ENCODE measurements at regions not wholly inside any gene's neighbourhood (a gene's known extent, or its start where the extent isn't known, plus 50 kb on each side); places are given as distances from the start of the nearest gene placed in this dataset.
"Not testable (repeated sequence)": the region's sequence is repeated elsewhere in the genome, so short reads cannot be mapped to it uniquely, and the experiment has no call there.

DNA sequence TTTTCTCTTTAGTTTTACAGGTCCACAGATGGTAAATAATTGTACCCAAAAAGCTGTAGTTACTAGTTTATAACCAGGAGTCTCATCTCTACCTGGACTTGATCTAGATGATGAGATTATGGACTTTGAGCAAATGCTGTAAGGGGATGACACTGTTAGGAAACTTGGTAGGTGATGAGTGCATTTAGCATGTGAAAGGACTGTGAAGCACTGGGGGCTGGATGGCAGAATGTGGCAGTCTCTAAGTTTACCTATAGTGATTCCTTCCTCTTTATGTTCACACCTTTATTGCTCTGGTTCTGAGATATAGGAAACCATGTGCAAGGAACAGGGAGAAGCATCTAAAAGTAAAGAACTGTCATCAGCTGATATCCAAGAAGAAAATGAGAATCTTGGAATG is 230.7 kb upstream of the CHORDC1 start:
- DNase-seq = no peak

DNA sequence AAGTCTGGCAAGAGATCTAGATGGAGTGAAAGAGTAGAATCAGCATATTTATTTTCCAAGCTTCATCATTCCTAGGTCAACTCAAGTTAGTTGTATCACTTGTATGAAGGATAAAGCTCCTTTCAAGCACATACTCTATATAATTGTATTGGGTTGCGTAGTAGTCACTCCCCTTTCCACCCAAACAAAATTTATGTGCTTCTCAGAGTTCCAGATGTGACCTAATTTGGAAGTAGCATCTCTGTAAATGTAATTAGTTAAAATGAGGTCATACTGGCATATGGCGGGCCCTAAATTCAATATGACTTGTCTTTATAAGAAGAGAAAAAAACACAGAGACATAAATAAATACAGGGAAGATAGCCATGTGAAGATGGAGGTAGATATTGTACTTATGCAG is 226.8 kb upstream of the CHORDC1 start:
- no peak for DNase-seq

DNA sequence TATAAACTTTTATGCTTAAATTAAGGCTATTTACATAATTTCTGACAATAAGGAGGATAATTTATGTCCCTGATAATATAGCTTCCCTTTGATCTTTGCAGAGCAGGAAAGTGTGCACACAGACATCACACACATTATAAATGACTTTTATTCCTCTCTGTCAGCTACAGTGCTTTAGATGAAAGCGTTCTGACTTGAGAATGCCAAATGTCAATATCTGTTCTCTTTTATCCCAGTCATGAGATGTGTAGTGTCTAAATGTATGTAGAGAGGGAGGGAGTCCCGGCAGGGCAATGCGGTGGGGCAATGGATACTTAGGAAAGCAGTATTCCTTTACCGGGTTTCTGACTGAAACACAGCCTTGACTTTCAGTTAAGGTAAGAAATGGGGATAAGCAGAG is 225.4 kb upstream of the CHORDC1 start:
- DNase-seq = no peak

DNA sequence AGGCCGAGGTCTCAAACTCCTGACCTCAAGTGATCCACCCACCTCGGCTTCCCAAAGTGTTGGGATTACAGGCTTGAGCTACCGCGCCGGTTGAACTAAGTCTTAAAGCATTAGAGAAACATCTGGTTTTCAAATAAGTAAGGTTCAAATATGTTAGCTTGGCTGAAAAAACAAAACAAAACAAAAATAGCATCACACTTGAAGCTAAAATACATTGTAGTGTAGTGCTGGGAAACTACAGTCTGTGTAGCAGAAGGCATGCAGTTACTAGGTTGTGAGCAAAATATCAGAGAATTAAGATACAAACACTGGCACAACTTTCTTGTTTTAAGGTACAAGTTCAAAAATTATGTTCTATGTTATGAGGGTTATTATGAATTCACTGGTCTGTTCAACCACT is 224.8 kb upstream of the CHORDC1 start:
- DNase-seq = no peak

DNA sequence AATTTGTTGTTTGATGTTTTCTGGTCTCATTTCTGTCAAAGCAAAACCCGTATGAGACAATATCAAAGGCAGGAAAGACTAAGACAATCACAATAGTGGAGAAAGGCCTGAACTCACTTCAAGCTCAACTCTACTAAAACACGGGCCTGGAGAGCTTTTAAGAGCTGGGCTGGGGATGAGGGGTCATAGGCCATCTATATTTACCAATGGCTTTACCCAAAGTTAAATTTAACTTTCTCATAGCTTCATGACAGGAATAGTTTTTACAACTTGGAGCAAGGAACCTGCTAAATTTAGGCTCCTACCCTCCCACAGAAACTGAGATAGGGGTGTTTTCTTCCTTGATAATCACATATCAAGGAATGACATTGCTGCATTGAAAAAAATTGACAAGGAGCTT is 223.4 kb upstream of the CHORDC1 start:
- no peak for DNase-seq

DNA sequence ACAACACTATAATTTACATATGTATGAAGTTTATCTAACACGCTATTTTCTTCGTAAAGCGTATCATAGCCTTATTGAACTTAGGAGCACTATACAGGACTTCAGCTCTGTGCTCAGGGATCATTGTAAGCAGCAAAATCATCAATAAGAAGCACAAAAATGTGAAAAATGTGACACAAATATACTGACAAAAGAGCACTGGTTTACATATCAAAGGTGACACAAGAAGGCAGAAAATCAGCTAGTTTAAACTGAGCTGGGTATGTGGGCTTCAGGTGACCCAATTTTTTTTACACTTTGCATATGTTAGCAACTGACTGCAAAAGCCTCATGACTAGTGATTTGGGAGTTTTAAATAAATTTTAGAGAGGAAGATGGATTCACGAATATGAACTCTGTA is 215.2 kb upstream of the CHORDC1 start:
- DNase-seq = no peak

DNA sequence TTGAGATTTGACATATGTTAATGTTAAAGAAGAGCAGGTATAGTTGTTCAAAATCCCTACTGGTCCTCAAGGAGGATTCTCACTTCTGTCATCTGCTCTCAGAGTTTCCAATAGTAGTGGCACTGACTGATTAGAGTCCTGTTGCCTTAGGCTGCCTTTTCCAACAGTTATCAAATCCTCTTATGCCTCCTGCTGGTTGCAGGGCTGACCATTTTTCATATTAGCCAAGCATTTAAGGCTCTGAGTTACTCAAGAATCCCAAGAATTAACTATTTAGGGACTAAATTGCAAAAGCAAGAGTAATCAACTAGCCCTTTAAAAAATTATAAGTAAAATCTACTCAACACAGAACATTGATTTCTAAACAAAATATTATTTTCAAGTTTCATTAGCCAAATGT is 212.0 kb upstream of the CHORDC1 start:
- peak; percentile 36 for DNase-seq

DNA sequence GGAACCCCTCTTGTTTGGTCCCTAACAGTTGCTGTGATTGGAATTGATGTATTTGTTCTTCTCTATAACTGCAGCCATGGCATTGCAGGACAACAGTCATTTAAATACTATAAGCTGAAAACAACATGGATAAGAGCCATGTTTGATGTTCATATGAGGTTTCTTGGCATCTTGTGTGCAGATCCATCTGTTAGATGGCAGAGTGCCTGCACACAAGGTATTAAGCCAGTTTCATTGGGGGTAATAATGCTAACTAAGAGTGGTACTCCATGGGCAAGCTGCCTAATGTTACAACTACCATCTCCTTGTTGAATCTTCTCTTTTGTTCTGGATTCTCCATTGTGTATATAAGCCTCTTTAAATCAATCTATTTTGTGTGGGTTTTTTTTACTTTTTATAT is 206.0 kb upstream of the CHORDC1 start:
- no peak for DNase-seq

DNA sequence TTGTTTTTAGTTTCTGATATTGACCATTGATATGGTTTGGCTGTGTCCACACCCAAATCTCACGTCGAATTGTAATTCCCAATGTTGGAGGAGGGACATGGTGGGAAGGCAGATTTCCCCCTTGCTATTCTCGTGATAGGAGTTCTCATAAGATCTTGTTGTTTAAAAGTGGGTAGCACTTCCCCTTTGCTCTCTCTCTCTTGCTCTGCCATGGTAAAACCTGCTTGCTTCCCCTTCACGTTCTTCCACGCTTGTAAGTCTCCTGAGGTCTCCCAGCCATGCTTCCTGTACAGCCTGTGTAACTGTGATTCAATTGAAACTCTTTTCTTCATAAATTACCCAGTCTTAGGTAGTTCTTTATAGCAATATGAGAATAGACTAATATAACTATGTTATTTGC is 203.6 kb upstream of the CHORDC1 start:
- DNase-seq = peak; percentile 2

DNA sequence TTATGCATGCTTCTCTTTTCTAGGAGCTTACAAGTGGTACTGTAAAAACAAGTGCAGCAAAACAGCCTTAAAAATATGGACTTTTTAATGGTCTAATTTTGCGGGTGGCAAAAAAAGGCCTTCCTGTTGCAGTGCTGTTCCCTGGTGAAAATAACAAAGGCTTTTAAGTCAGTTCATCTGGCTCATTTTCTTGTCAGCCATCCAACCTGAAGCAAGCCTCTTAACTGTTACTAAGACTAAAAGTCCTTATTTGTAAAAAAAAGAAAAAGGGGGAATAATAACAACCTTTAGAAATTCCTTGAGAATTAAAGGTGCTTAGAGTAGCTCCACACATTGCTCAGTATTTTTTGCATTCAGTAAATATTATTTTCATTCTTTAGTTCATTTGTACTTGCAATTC is 200.5 kb upstream of the CHORDC1 start:
- DNase-seq = no peak

DNA sequence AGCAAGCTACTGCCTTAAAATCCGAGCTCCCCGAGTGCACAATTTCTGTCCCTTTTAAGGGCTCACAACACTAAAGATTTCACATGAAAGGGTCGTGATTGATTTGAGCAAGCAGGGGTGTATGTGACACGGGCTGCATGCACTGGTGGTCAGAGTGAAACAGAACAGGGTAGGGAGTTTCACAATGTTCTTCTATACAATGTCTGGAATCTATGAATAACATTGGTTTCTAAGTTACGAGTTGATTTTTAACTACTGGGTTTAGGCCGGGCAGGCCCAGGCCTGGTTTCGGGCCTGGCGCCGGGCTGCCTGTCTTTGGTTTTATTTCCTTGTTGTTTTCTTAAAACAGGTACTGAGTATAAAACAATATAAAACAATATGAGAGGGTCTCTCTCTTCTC is 199.9 kb upstream of the CHORDC1 start:
- not testable (repeated sequence) for DNase-seq

DNA sequence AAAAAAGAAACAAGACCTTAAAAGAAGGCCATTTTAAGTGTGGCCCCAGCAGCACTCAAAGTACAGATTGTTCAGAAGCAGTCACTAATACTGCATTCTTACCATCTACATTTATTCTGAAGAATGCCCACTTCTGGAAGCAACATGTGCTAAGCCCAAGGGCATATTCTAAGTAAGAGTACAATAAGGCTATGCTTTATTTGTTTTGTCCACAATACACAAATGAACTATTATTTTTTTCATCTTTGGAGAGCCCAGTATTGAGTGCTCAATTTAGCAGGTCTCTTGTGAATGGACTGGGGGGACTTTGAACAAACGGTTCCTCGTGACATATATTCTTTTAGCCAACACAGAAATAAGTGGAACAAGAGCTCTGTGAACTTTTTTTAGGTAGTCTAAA is 191.4 kb upstream of the CHORDC1 start:
- no peak for DNase-seq

DNA sequence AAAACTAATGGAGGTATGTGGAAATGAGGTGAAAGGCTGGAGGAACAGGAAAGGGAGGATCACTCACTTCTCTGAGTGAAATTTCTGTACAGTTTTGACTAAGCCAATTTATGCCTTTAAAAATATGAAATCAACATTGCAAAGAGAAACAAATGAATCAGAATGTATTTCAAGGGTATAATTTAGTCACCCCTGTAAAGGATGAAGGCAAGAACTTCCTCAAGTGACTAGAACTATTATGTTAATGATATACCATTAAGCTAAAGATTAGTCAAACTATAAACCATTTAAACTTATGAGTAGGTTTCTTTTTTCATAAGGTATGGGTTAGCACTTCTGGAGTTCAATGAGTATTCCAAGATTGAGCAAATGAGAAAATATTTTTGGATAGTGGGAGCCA is 184.5 kb upstream of the CHORDC1 start:
- no peak for DNase-seq

DNA sequence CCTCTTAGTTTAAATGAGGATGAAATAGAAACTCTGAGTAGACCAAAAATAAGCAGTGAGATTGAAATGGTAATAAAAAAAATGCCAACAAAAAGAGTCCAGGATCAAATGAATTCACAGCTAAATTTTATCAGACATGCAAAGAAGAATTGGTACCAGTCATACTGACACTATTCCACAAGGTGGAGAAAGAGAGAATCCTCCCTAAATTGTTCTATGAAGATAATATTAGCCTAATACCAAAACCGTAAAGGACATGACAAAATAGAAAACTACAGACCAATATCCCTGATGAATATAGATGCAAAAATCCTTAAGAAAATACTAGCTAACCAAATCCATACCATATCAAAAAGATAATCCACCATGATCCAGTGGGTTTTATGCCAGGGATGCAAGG is 169.8 kb upstream of the CHORDC1 start:
- no peak for DNase-seq

DNA sequence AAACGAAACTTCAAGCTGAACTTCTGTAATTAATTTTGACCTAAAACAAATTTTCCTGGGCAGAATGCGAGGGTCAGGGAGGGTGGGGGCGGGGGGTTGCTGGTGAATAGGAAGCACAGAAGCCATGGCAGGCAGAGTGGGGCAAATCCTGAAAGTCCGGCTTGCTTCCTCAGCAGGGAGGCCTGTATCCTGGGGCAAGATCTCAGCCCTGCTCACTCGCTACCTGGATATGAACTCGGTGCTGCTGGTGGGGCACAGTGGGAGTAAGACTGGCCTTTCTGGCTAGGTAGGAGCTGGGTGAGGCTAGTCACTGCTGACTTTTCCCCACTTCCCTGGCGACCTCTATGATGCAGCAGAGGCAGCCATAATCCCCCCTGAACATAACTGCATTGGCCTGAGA is 168.9 kb upstream of the CHORDC1 start:
- no peak for DNase-seq

DNA sequence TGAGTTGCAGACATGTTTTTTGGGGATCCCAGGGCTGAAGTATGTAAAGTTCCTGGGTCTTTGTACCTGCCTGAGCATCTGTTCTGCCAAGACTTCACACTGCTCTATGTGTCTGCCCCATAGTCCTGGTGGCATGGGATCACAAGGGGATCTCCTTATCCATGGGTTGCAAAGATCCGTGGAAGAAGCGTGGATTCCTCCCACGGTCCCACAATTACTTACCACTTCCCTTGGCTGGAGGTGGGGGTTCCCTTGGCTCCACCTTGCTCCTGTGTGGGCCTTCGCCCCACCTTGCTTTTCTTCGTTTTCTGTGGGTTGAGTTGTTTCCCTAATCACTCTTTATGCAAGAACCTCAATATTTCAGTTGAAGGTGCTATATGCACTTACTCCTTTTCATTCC is 157.4 kb upstream of the CHORDC1 start:
- DNase-seq = no peak

DNA sequence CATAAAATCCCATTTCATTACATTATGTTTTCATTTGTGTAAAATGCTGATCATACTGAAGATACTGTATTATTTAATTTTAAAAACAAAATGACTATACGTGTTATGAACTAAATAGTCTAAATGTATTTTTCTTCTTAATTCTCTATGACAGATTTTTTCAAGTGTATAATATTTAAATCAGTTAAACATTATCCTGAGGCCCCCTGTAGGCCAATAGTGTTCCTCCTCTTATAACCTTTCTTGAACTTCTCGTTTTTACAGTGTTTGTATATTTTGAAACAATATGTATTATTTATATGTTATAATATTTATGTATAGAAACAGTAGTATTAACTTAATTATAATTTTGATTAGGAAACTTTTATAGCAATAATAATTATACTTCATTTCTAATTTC is 151.1 kb upstream of the CHORDC1 start:
- peak; percentile 3 for DNase-seq

DNA sequence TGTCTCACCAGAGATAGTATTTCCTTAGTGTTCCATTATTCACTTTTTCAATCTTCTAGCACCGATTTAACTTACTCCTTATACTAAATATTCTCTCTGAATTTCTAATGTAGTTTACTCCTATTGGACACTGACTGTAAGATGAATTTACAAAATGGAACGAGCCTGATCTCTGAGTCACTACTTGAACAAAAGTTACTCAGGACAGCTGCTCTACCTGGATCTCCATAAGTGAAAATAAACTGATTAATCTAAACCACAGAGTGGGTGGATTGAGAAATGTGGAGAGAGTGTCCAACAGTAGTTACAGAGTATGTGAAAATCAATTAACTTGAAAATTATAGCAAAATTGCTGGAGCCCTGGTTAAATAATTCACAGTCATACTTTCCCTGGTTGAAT is 141.7 kb upstream of the CHORDC1 start:
- no peak for DNase-seq

DNA sequence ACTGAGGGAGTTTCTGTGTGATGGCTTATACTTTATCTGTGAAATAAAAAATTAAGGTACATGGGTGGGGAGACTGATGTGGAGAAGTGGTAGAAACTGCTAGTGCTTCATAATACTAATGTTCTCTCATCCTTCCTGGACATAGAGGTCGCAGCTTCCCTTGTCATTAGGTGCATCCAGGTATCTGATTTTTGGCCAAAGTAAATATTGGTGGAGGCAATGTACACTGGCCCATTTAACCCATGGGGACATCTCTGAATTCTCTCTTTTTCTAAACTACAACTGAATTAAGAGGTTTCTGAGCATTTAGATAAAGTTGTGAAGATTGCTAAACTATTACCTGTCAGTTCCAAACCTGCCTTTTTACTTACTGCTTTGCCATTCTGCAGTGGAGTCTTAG is 140.9 kb upstream of the CHORDC1 start:
- no peak for DNase-seq

DNA sequence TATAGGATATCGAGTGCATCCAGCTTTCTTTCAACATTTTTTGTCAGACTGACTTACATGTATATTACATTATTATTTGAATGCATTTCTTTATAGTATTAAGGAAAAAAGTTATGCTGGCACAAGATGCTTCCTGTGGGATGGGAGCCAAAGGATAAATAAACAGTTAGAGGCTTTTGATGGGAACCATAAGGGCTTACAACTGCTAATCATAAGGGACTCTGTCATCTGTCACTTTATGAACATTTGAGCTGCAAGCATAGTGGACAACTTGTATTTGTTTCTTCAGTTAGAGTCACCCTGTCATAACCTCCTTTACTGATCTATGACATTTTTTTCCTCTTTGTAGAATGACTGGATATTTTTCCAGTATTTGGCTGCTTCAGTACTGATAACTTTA is 132.4 kb upstream of the CHORDC1 start:
- DNase-seq = no peak

DNA sequence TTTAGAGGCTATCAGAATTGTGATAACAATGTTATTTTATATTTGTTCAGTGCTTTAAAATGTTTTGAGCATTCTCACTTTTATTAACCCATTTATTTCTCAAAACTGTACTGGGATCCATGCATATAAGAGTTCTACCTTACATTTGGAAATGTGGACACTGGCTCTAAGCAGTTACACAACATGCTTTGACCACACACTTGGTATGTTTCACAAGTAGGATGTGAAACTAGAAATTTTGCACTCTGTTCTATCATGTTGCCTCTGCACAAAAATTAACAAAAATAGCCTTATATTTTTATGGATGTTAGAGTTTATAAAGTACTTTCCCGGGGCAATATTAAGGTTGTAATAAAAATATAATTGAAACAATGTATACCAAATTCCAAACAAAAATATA is 126.9 kb upstream of the CHORDC1 start:
- DNase-seq = no peak

DNA sequence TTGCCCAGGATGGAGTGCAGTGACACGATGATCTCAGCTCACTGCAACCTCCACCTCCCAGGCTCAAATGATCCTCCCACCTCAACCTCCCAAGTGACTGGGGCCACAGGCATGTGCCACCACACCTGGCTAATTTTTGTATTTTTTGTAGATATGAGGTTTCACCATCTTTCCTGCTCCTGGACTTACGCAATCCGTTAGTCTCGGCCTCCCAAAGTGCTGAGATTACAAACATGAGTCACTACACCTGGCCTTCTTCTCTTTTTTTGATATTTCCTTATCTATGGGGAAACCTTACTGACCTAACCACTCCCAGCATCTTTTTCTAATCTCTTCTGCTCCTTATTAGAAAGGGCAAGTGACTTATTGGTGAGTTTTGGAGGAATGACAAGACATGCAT is 121.7 kb upstream of the CHORDC1 start:
- no peak for DNase-seq

DNA sequence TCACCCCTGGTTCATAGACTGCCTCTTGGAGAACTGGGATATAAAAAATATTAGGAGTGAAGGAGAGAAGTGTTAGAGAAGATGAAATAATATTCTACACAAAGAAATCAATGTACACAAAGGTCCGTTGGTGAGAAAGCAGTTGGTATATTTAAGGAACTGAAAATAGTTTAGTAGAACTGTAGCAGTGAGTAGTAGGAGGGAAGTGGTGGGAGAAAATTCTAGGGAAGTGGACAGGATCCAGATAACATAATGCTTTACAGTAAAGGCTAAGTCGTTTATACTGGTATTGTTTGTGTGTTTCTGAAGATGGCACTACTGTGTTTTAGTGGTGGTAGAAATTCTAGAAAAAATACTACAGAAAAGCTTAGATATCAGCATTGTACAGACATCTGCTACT is 120.8 kb upstream of the CHORDC1 start:
- no peak for DNase-seq

DNA sequence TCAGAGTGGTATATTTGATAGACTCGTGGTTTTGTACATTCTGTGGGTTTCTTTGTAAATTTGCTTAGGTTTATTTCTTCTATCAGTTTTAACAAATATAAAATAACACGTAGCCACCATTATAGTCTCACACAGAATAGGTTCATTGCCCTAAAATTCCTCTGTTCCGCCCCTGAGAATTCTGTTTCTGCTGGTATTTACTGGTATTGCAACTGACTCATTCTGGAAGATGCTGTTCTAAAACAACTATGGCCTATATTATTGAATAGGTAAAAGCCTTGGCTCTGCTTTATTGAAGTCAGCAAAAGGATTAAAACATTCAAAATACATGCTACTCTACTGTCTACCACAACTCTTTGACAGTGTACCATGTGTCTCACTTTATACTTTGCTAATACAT is 119.1 kb upstream of the CHORDC1 start:
- no peak for DNase-seq

DNA sequence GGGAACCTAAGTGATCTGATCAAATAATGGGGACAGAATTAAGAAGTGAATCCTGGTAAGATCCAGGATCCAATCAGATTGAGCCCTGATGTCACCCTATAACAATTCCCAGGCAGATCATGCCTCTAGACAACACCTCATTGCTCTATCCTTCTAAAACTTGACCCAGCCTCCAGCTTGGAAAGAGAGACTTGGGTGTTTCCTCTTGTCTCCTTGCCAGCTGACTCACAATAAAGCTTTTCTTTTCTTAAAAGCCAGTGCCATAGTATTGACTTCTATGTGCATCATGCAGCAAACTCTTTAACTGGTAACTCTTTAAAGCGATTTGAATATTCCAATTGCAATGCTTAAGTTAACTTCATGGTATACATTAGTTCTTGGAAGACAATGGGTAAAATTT is 109.6 kb upstream of the CHORDC1 start:
- DNase-seq = no peak

DNA sequence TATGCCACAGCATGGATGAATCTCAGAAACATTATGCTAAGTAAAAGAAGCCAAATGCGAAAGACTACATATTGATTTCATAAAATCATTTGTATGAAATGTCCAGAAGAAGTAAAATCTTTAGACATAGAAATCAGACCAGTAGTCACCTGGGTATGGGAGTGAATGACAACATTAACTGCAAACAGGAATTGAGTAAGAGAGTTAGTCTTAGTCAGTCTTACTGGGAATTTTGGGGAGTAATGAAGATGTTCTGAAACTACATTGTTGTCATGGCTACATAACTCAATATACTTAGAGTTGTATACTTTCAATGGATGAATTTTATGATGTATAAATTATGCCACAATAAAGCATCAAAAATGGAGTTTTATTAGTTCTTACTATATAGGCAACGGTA is 107.8 kb upstream of the CHORDC1 start:
- DNase-seq = no peak

DNA sequence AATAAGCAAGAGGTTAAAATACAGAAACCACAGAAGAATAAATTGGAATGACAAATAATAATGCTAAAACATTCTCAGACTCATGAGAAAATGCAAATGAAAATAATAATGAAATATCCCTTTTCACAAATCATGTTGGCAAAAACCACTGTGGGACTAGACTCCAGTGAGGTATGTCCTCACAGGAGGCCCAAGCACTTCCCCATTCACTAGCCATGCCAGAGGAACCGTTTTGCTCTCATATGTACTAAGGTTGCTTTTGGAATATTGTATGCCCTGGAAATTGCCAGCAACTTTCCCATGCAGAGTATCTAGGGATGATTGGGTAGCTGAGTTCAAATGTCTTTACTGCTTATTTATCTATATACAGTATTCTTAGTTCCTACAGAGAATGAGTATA is 106.2 kb upstream of the CHORDC1 start:
- DNase-seq = no peak
